SK-N-SH (cell line): ENCODE measurements at regions not wholly inside any gene's neighbourhood (a gene's known extent, or its start where the extent isn't known, plus 50 kb on each side); places are given as distances from the start of the nearest gene placed in this dataset.

Experiments
- CTCF ChIA-PET: fragments of 300-600, 350-600 bp; formaldehyde crosslinking; extraction: SDS; loops from one replicate; lab custom pipeline; 2021; lab: Yijun Ruan, JAX
- POLR2A ChIA-PET: fragments of 350-600 bp; sonication (Branson Sonifier 250); formaldehyde crosslinking; extraction: SDS; loops from one replicate; lab custom pipeline; 2020; ENCODE audit warnings: antibody characterized with exemption, inconsistent platforms; lab: Yijun Ruan, JAX
- DNase-seq: peaks from one replicate; pipeline ENCODE4 v3.0.0; 2012
- H2AFZ ChIP-seq: fragments of 200-600 bp; sonication (generic); 2 replicates; pipeline ENCODE4 v1.8.1; 2016; ENCODE audit warnings: antibody characterized with exemption, mild to moderate bottlenecking, low read depth
- H3F3A ChIP-seq: fragments of 200-600 bp; sonication (generic); replicated peaks from 2 replicates; pipeline ENCODE3; 2016; ENCODE audit warnings: antibody characterized with exemption, mild to moderate bottlenecking; ENCODE audit not compliant: insufficient read depth
- H3K27ac ChIP-seq, 2 experiments: fragments of 200-500 bp in 1 of 2; fragments of 200-600 bp in 1 of 2; sonication (Bioruptor generic) in 1 of 2; sonication (generic), shearing (Covaris generic) in 1 of 2; 2 replicates each; pipeline versions ENCODE4 v1.5.1 to v1.6.1; 2014 to 2016; ENCODE audit warnings: low read depth in 2 of 2, inconsistent platforms in 1 of 2, low read length in 1 of 2, mild to moderate bottlenecking in 1 of 2, mixed read lengths in 1 of 2
- H3K27me3 ChIP-seq: fragments of 200-600 bp; sonication (generic), shearing (Covaris generic); 2 replicates; pipeline ENCODE4 v1.6.1; 2016; ENCODE audit warnings: mixed run types; ENCODE audit not compliant: insufficient read depth
- H3K36me3 ChIP-seq, 2 experiments: fragments of 200-500 bp in 1 of 2; fragments of 200-600 bp in 1 of 2; sonication (Bioruptor generic) in 1 of 2; sonication (generic) in 1 of 2; replicated peaks in 1 of 2; 2 replicates each; pipeline versions ENCODE3 to v1.5.1; 2014 to 2016; ENCODE audit warnings: low read length in 1 of 2, mild to moderate bottlenecking in 1 of 2; ENCODE audit not compliant: insufficient read depth in 2 of 2, control insufficient read depth in 1 of 2
- H3K4me1 ChIP-seq, 2 experiments: fragments of 200-500 bp in 1 of 2; fragments of 200-600 bp in 1 of 2; sonication (Bioruptor generic) in 1 of 2; sonication (generic), shearing (Covaris generic) in 1 of 2; 2 replicates each; pipeline versions ENCODE4 v1.5.1 to v1.6.1; 2014 to 2016; ENCODE audit warnings: low read depth in 1 of 2, low read length in 1 of 2, mixed run types in 1 of 2; ENCODE audit not compliant: insufficient read depth in 2 of 2, control insufficient read depth in 1 of 2
- H3K4me2 ChIP-seq: fragments of 200-600 bp; sonication (generic), shearing (Covaris generic); 2 replicates; pipeline ENCODE4 v1.6.1; 2017; ENCODE audit warnings: mixed run types
- H3K4me3 ChIP-seq, 2 experiments: fragments of 200-500 bp in 1 of 2; fragments of 200-600 bp in 1 of 2; sonication (Bioruptor generic) in 1 of 2; sonication (generic), shearing (Covaris generic) in 1 of 2; 2 replicates each; pipeline versions ENCODE4 v1.5.1 to v1.8.1; 2014 to 2016; ENCODE audit warnings: low read depth in 2 of 2, inconsistent platforms in 1 of 2, low read length in 1 of 2, mild to moderate bottlenecking in 1 of 2, mixed read lengths in 1 of 2, moderate library complexity in 1 of 2
- H3K79me2 ChIP-seq: fragments of 200-600 bp; sonication (generic); 2 replicates; pipeline ENCODE4 v1.8.1; 2017; ENCODE audit warnings: mild to moderate bottlenecking; ENCODE audit not compliant: insufficient read depth
- H3K9ac ChIP-seq: fragments of 200-600 bp; sonication (generic); 2 replicates; pipeline ENCODE4 v1.6.1; 2017; ENCODE audit warnings: mixed run types
- H3K9me2 ChIP-seq: fragments of 200-600 bp; sonication (generic); 2 replicates; pipeline ENCODE4 v1.6.1; 2017; ENCODE audit warnings: mixed run types
- H3K9me3 ChIP-seq: fragments of 200-600 bp; sonication (generic); 2 replicates; pipeline ENCODE4 v1.6.1; 2017; ENCODE audit warnings: mixed run types, mild to moderate bottlenecking, moderate library complexity
- H4K20me1 ChIP-seq: fragments of 200-600 bp; sonication (generic); 2 replicates; pipeline ENCODE4 v1.6.1; 2017; ENCODE audit warnings: mild to moderate bottlenecking, mixed run types; ENCODE audit not compliant: insufficient read depth
- CHD2 ChIP-seq: fragments of 150-350 bp; IDR thresholded peaks from 2 replicates; pipeline ENCODE4 v1.6.1; 2018; ENCODE audit warnings: low read length; ENCODE audit not compliant: partially characterized antibody
- CTCF ChIP-seq: fragments of 200-600 bp; sonication (generic); IDR thresholded peaks from 2 replicates; pipeline ENCODE4 v1.6.1; 2017; ENCODE audit warnings: antibody characterized with exemption, mild to moderate bottlenecking, moderate library complexity
- EZH2phosphoT487 ChIP-seq: fragments of 200-600 bp; sonication (generic); IDR thresholded peaks from 2 replicates; pipeline ENCODE4 v1.6.1; 2017; ENCODE audit warnings: low read depth, mixed run types, mild to moderate bottlenecking, antibody characterized with exemption, moderate library complexity, borderline replicate concordance
- FOSL2 ChIP-seq: IDR thresholded peaks from 2 replicates; pipeline ENCODE4 v1.4.0; 2012; ENCODE audit warnings: low read depth, mild to moderate bottlenecking, moderate library complexity, borderline replicate concordance
- FOXM1 ChIP-seq: IDR thresholded peaks from 2 replicates; pipeline ENCODE4 v1.4.0; 2012; ENCODE audit warnings: low read depth, mild to moderate bottlenecking
- GATA2 ChIP-seq: sonication (generic); formaldehyde crosslinking; IDR thresholded peaks from 2 replicates; pipeline ENCODE4 v1.5.0; 2020; ENCODE audit warnings: mild to moderate bottlenecking, missing genetic modification reagents
- MEF2A ChIP-seq: IDR thresholded peaks from 2 replicates; pipeline ENCODE4 v1.4.0; 2012; ENCODE audit warnings: low read depth, borderline replicate concordance
- NFIC ChIP-seq: IDR thresholded peaks from 2 replicates; pipeline ENCODE4 v1.4.0; 2012; ENCODE audit warnings: borderline replicate concordance
- NRF1 ChIP-seq: IDR thresholded peaks from 2 replicates; pipeline ENCODE4 v1.6.1; 2012; ENCODE audit warnings: low read depth, mild to moderate bottlenecking, low read length
- POLR2AphosphoS5 ChIP-seq: IDR thresholded peaks from 2 replicates; pipeline ENCODE4 v1.6.1; 2012; ENCODE audit warnings: low read depth, low read length
- RAD21 ChIP-seq: IDR thresholded peaks from 2 replicates; pipeline ENCODE4 v1.6.1; 2012; ENCODE audit warnings: mild to moderate bottlenecking, low read length
- RCOR1 ChIP-seq: fragments of 150-350 bp; IDR thresholded peaks from 2 replicates; pipeline ENCODE4 v1.6.1; 2017; ENCODE audit warnings: antibody characterized with exemption, low read length
- REST ChIP-seq: IDR thresholded peaks from 2 replicates; pipeline ENCODE4 v1.6.1; 2012; ENCODE audit warnings: mild to moderate bottlenecking, low read depth, low read length, moderate library complexity
- RFX5 ChIP-seq: IDR thresholded peaks from 2 replicates; pipeline ENCODE4 v1.6.1; 2012; ENCODE audit warnings: mild to moderate bottlenecking, improper control_type of control experiment, low read length
- RXRA ChIP-seq: IDR thresholded peaks from 2 replicates; pipeline ENCODE4 v1.4.0; 2012; ENCODE audit warnings: low read depth, mild to moderate bottlenecking, borderline replicate concordance
- SMC3 ChIP-seq: IDR thresholded peaks from 2 replicates; pipeline ENCODE4 v1.6.1; 2012; ENCODE audit warnings: low read depth, low read length, improper control_type of control experiment
- TCF12 ChIP-seq: IDR thresholded peaks from 2 replicates; pipeline ENCODE4 v1.4.0; 2012
- USF2 ChIP-seq: fragments of 150-350 bp; IDR thresholded peaks from 2 replicates; pipeline ENCODE4 v1.6.1; 2017; ENCODE audit warnings: antibody characterized with exemption, low read length, low read depth, borderline replicate concordance
- YY1 ChIP-seq: IDR thresholded peaks from 2 replicates; pipeline ENCODE4 v1.4.0; 2012; ENCODE audit warnings: low read depth, mild to moderate bottlenecking
- WGBS: methylation state at CpG from one replicate; pipeline ENCODE4 v1.1.6; 2017; ENCODE audit warnings: low lambda C conversion rate; 5-methylcytosine and 5-hydroxymethylcytosine counted together

GRCh38 chr5:168186289-168187074, 105.0 kb upstream of the WWC1 start:
- CTCF ChIA-PET, result interaction anchor here (1.0 to 1.5 kb wide), 2 partner anchors 139 to 463 kb away, joined by 3 to 4 read pairs; no protein-coding TSS in a partner anchor
- TF ChIP-seq RCOR1 (no peak), GATA2 (CRISPR knock-in tag) (peak; percentile 28; the same call in 1 of the 2 replicates), RXRA (no peak)
- 63% methylated on average over 18 of the region's 18 CpGs for WGBS

GRCh38 chr5:168187614-168188013, 103.8 kb upstream of the WWC1 start:
- Histone ChIP-seq H3K9ac (no peak overlapping the region), H2AFZ (no peak overlapping the region), H3K4me2 (0 out of 2 replicates have a peak overlapping the region, but pooled peaks have one; percentile 11), H3F3A (no peaks in the 10 kb centered on the region), H3K27me3 (no peaks in the 10 kb centered on the region), H3K9me2 (no peaks in the 10 kb centered on the region), H3K9me3 (no peaks in the 10 kb centered on the region), H3K27ac (peak overlapping the region in 1 of 2 experiments; percentile 93; a peak in 2 of 4 replicates), H3K79me2 (no peaks in the 10 kb centered on the region), H3K4me3 (no peak overlapping the region), H4K20me1 (no peaks in the 10 kb centered on the region), H3K4me1 (peaks cover 0 to 23% of the 10 kb centered on the region in 2 experiments; a peak in 2 of 4 replicates), H3K36me3 (no peaks in the 10 kb centered on the region)
- ChIA-PET CTCF (interaction anchor here (1.6 kb wide), 1 partner anchor 33 kb away, joined by 4 read pairs; no protein-coding TSS in a partner anchor), POLR2A (no interaction called here)
- DNase-seq, result peak; percentile 82
- 16% methylated on average over 6 of the region's 6 CpGs for WGBS
- TF ChIP-seq RXRA, result no peak
- peak; percentile 40 for TF ChIP-seq RAD21
- TF ChIP-seq POLR2AphosphoS5, result no peak
- TF ChIP-seq YY1, result no peak
- no peak for TF ChIP-seq REST
- TF ChIP-seq CHD2, result peak; percentile 38
- TF ChIP-seq FOSL2, result no peak
- TF ChIP-seq TCF12, result peak; percentile 41; the same call in 1 of the 2 replicates
- no peak for TF ChIP-seq CTCF
- TF ChIP-seq FOXM1, result no peak
- no peak for TF ChIP-seq USF2
- TF ChIP-seq RFX5, result no peak
- no peak for TF ChIP-seq NRF1
- no peak for TF ChIP-seq EZH2phosphoT487
- no peak for TF ChIP-seq NFIC
- peak; percentile 5; the same call in 1 of the 2 replicates for TF ChIP-seq SMC3
- TF ChIP-seq MEF2A, result no peak

More at GRCh38 chr5:168186289-168187074, 105.0 kb upstream of the WWC1 start:
- H3K9ac ChIP-seq, result no peak overlapping the region
- no peaks in the 10 kb centered on the region for H3F3A ChIP-seq
- no peak overlapping the region for H2AFZ ChIP-seq
- no peak for DNase-seq
- H3K4me1 ChIP-seq, result peaks cover 0 to 23% of the 10 kb centered on the region in 2 experiments; a peak in 2 of 4 replicates
- no peaks in the 10 kb centered on the region for H4K20me1 ChIP-seq
- peak overlapping the region in 1 of 2 experiments; percentile 93; a peak in 2 of 4 replicates for H3K27ac ChIP-seq
- no peaks in the 10 kb centered on the region for H3K79me2 ChIP-seq
- no peak overlapping the region for H3K4me2 ChIP-seq
- POLR2A ChIA-PET, result no interaction called here
- H3K36me3 ChIP-seq, result no peaks in the 10 kb centered on the region
- no peaks in the 10 kb centered on the region for H3K9me3 ChIP-seq
- no peak overlapping the region for H3K4me3 ChIP-seq
- H3K9me2 ChIP-seq, result no peaks in the 10 kb centered on the region
- no peaks in the 10 kb centered on the region for H3K27me3 ChIP-seq
